Activated CD8-positive, alpha-beta T cell treated with anti-CD3 and anti-CD28 coated beads for 36 hours (primary cell): ENCODE measurements at regions not wholly inside any gene's neighbourhood (a gene's known extent, or its start where the extent isn't known, plus 50 kb on each side); places are given as distances from the start of the nearest gene placed in this dataset.

Experiments
- ATAC-seq: fragments of 200-7000 bp; cut with Tn5 transposase; one replicate; pipeline ENCODE4 v1.10.0; 2021; ENCODE audit warnings: mild to moderate bottlenecking, moderate library complexity
- CTCF ChIA-PET: fragments of 350-600 bp; sonication (Branson Sonifier 250); formaldehyde crosslinking; loops from one replicate; lab custom pipeline; 2021; ENCODE audit warnings: antibody characterized with exemption; lab: Charles Lee
- POLR2A ChIA-PET: fragments of 350-600 bp; sonication (Branson Sonifier 250); formaldehyde crosslinking; loops from one replicate; lab custom pipeline; 2021; ENCODE audit warnings: antibody characterized with exemption; lab: Charles Lee
- DNase-seq: peaks from one replicate; pipeline ENCODE4 v3.0.0-alpha.2; 2020
- H3K27ac Mint-ChIP-seq: one replicate; pipeline ENCODE4 v1.8.0; 2021; ENCODE audit warnings: mild to moderate bottlenecking, mixed read lengths
- H3K27me3 Mint-ChIP-seq: one replicate; pipeline ENCODE4 v1.8.0; 2021; ENCODE audit warnings: mixed read lengths
- H3K36me3 Mint-ChIP-seq: one replicate; pipeline ENCODE4 v1.8.0; 2021; ENCODE audit warnings: low read depth, mixed read lengths
- H3K4me1 Mint-ChIP-seq: one replicate; pipeline ENCODE4 v1.8.0; 2021; ENCODE audit warnings: low read depth, mixed read lengths
- H3K4me3 Mint-ChIP-seq: one replicate; pipeline ENCODE4 v1.8.0; 2021; ENCODE audit warnings: mild to moderate bottlenecking, moderate library complexity, mixed read lengths
- H3K9me3 Mint-ChIP-seq: one replicate; pipeline ENCODE4 v1.8.0; 2021; ENCODE audit warnings: mixed read lengths
- intact Hi-C: fragments of 100-400 bp; cut with micrococcal nuclease; formaldehyde crosslinking; loops from one replicate; pipeline ENCODE4 v1.10.0; 2022
- TF ChIP-seq, protein P1 (sequence below): fragments of 200-600 bp; IDR thresholded peaks from one replicate; pipeline ENCODE4 v1.8.0; 2022; ENCODE audit warnings: antibody characterized with exemption, mild to moderate bottlenecking

DNA sequence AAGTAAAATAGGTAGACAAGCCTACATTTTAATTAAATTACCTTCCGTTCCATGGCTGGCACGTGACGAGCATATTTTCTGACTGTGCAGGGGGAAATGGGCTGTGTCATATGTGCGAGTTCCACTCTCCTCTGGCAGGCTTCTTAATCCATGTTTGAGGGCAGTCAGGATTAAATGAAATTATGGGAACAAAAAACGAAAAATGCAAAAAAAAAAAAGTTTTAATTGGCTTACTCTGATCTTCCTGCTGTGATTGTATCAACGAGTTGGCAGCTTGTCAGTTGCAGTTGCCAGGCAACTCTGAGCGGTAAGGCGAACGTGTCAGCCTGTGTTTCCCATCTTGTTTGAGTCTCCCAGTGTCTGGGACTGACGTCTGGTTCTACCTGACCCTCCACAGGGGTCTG is 302.9 kb upstream of the XYLT1 start:
- H3K27me3 Mint-ChIP-seq = peaks cover 5% of the 10 kb centered on the region
- no peaks in the 10 kb centered on the region for H3K4me1 Mint-ChIP-seq
- no peak for DNase-seq
- H3K9me3 Mint-ChIP-seq = peaks cover 6% of the 10 kb centered on the region
- no peak for ATAC-seq
- intact Hi-C loops = no loop called here
- TF ChIP-seq, protein P1, sequence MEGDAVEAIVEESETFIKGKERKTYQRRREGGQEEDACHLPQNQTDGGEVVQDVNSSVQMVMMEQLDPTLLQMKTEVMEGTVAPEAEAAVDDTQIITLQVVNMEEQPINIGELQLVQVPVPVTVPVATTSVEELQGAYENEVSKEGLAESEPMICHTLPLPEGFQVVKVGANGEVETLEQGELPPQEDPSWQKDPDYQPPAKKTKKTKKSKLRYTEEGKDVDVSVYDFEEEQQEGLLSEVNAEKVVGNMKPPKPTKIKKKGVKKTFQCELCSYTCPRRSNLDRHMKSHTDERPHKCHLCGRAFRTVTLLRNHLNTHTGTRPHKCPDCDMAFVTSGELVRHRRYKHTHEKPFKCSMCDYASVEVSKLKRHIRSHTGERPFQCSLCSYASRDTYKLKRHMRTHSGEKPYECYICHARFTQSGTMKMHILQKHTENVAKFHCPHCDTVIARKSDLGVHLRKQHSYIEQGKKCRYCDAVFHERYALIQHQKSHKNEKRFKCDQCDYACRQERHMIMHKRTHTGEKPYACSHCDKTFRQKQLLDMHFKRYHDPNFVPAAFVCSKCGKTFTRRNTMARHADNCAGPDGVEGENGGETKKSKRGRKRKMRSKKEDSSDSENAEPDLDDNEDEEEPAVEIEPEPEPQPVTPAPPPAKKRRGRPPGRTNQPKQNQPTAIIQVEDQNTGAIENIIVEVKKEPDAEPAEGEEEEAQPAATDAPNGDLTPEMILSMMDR = no peak
- CTCF ChIA-PET = no interaction called here
- POLR2A ChIA-PET = no interaction called here
- no peaks in the 10 kb centered on the region for H3K36me3 Mint-ChIP-seq
- H3K27ac Mint-ChIP-seq = no peak overlapping the region
- H3K4me3 Mint-ChIP-seq = no peak overlapping the region

DNA sequence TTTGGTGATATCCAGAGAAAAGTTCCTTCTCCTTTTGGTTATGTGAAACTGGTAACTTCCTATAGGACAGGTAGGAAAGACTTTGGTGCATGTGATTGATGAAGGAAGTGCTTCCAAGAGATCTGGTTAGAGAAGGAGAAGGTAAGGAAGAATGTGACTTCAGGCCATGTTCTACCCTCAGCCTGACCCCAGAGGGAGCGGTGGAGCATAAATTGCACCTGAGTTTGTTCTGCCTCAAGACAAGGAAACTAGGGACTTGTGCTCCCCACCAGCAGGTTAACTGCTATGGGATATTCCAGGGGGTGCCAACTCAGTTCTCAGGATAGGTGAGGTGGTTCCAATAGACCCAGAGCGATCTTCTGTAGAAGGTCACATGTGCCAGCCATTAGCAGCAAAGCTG is 299.3 kb upstream of the XYLT1 start:
- TF ChIP-seq, protein P1 = no peak
- intact Hi-C loops = no loop called here
- DNase-seq (no peak), ATAC-seq (no peak)
- ChIA-PET POLR2A (no interaction called here), CTCF (no interaction called here)
- H3K9me3 Mint-ChIP-seq = peaks cover 4% of the 10 kb centered on the region
- H3K4me3 Mint-ChIP-seq = no peak overlapping the region
- H3K27ac Mint-ChIP-seq = no peak overlapping the region
- no peaks in the 10 kb centered on the region for H3K4me1 Mint-ChIP-seq
- peaks cover 10% of the 10 kb centered on the region for H3K27me3 Mint-ChIP-seq
- H3K36me3 Mint-ChIP-seq = no peaks in the 10 kb centered on the region

DNA sequence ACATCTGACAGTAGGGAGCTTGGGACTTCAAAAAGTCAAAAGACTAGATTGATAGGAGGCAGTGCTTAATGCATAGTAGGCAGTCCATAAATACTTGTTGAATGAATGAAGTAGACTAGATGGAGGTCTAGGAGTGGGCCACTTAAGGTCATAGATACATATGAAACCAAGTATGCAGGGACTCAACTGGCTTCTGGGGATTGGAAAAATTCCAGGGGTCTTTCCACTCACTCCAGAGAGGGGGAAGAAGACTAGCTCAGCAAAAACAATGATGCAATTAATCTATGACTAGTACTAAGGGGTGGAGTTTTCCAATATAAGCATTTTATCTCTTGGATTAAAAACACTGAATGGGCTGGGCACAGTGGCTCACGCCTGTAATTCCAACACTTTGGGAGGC is 298.3 kb upstream of the XYLT1 start:
- H3K4me1 Mint-ChIP-seq = no peaks in the 10 kb centered on the region

DNA sequence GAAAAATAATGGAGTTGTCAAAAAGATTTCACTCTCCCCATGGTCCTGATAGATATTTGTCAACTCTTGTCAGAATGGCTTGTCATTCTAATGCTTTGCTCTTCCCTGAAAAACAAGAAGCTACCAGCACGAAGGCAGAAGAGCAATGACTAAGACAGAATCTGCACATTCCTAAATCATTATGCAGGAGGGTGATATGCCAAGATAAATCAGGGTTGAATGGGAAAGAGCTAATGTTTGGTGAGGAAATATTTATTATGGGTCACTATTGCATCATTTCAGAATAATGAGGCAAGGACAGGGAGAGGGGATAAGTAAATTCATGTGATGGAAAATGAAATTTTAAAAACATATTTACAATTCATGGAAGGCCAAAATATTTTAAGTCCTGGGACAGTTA is 297.5 kb upstream of the XYLT1 start:
- DNase-seq = no peak
- intact Hi-C loops = no loop called here
- H3K27me3 Mint-ChIP-seq = peaks cover 12% of the 10 kb centered on the region
- ChIA-PET CTCF (no interaction called here), POLR2A (no interaction called here)
- no peaks in the 10 kb centered on the region for H3K4me1 Mint-ChIP-seq
- H3K4me3 Mint-ChIP-seq = no peak overlapping the region
- TF ChIP-seq, protein P1 = no peak
- ATAC-seq = no peak
- H3K27ac Mint-ChIP-seq = no peak overlapping the region
- peaks cover 4% of the 10 kb centered on the region for H3K9me3 Mint-ChIP-seq
- no peaks in the 10 kb centered on the region for H3K36me3 Mint-ChIP-seq

More for the DNA sequence above, 298.3 kb upstream of the XYLT1 start:
- ChIA-PET CTCF (no interaction called here), POLR2A (no interaction called here)
- TF ChIP-seq, protein P1 = no peak
- Mint-ChIP-seq H3K27ac (no peak overlapping the region), H3K4me3 (no peak overlapping the region), H3K27me3 (peaks cover 12% of the 10 kb centered on the region), H3K9me3 (peaks cover 4% of the 10 kb centered on the region), H3K36me3 (no peaks in the 10 kb centered on the region)
- ATAC-seq (no peak), DNase-seq (no peak)
- intact Hi-C loops = no loop called here

DNA sequence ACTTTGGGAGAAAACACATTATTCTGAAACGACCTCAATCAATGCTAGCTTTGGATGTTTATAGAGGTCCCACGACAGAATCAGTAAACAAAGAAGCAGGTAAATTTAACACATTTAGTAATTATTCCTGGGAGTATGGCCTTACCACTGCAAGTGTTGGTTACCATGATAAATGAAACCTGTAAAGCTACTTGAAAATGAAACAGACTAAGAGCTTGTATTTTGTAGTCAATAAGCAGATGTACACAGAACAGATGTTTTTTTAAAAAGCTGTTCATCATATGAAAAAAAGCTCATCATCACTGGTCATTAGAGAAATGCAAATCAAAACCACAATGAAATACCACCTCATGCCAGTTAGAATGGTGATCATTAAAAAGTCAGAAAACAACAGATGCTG is 295.3 kb upstream of the XYLT1 start:
- Mint-ChIP-seq H3K36me3 (no peaks in the 10 kb centered on the region), H3K9me3 (peaks cover 4% of the 10 kb centered on the region), H3K27me3 (peaks cover 12% of the 10 kb centered on the region), H3K4me3 (no peak overlapping the region), H3K4me1 (no peaks in the 10 kb centered on the region), H3K27ac (no peak overlapping the region)
- TF ChIP-seq, protein P1 = no peak
- POLR2A ChIA-PET = no interaction called here
- intact Hi-C loops = no loop called here
- CTCF ChIA-PET = interaction anchor here (0.8 kb wide), 1 partner anchor 40 kb away, joined by 3 read pairs; no protein-coding TSS in a partner anchor
- ATAC-seq = no peak
- no peak for DNase-seq
